B cell (primary cell): ENCODE measurements at regions not wholly inside any gene's neighbourhood (a gene's known extent, or its start where the extent isn't known, plus 50 kb on each side); places are given as distances from the start of the nearest gene placed in this dataset.

ENCODE experiments used
- EZH2 ChIP-seq: IDR thresholded peaks from 2 replicates; pipeline ENCODE4 v1.6.1; 2012; ENCODE audit warnings: borderline replicate concordance, low read depth, mild to moderate bottlenecking, moderate library complexity, low read length; ENCODE audit not compliant: insufficient read depth, poor library complexity, severe bottlenecking
- TF ChIP-seq, protein P1 (sequence below): fragments of 200-600 bp; IDR thresholded peaks from one replicate; pipeline ENCODE4 v1.8.0; 2022; ENCODE audit warnings: antibody characterized with exemption, mild to moderate bottlenecking

DNA sequence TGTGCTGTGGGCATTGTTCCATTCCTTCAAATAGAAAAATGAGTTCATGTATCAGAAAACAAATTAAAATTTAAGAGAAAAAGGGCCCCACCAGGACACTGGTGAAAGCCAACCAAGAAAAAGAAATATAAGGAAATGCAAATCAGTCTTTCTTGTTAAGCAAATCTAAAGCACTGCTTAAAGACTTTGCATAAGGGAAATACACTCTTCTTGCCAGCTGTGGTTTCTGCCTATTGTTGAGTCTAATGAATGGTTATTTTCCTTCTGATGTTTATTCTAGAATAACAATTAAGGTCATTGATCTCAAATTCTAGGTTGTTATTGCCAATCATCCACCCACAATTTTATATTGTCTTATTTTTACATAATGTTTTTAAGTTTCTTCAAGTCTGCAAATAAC lies 158.6 kb upstream of the SNX7 start:
- TF ChIP-seq, protein P1, sequence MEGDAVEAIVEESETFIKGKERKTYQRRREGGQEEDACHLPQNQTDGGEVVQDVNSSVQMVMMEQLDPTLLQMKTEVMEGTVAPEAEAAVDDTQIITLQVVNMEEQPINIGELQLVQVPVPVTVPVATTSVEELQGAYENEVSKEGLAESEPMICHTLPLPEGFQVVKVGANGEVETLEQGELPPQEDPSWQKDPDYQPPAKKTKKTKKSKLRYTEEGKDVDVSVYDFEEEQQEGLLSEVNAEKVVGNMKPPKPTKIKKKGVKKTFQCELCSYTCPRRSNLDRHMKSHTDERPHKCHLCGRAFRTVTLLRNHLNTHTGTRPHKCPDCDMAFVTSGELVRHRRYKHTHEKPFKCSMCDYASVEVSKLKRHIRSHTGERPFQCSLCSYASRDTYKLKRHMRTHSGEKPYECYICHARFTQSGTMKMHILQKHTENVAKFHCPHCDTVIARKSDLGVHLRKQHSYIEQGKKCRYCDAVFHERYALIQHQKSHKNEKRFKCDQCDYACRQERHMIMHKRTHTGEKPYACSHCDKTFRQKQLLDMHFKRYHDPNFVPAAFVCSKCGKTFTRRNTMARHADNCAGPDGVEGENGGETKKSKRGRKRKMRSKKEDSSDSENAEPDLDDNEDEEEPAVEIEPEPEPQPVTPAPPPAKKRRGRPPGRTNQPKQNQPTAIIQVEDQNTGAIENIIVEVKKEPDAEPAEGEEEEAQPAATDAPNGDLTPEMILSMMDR = no peak
- TF ChIP-seq EZH2 = no peak
